HEK293 (cell line): ENCODE measurements at regions not wholly inside any gene's neighbourhood (a gene's known extent, or its start where the extent isn't known, plus 50 kb on each side); places are given as distances from the start of the nearest gene placed in this dataset.

Experiments
- BCL11B ChIP-seq: fragments of 450-650 bp; formaldehyde crosslinking; IDR thresholded peaks from 2 replicates; pipeline ENCODE4 v1.5.1; 2016; ENCODE audit warnings: low read depth, missing biosample characterization, missing genetic modification characterization
- CTCF ChIP-seq: fragments of 450-650 bp; formaldehyde crosslinking; IDR thresholded peaks from 2 replicates; pipeline ENCODE4 v1.5.1; 2016; ENCODE audit warnings: missing biosample characterization, missing genetic modification characterization
- SETDB1 ChIP-seq: IDR thresholded peaks from one replicate; pipeline ENCODE4 v1.6.1; 2017; ENCODE audit warnings: mild to moderate bottlenecking, low read length, moderate library complexity, mixed read lengths; ENCODE audit not compliant: insufficient read length
- YY1 ChIP-seq: fragments of 450-650 bp; formaldehyde crosslinking; IDR thresholded peaks from 2 replicates; pipeline ENCODE4 v1.5.1; 2018; ENCODE audit warnings: missing biosample characterization, missing genetic modification characterization
- ZNF214 ChIP-seq: fragments of 450-650 bp; formaldehyde crosslinking; IDR thresholded peaks from 2 replicates; pipeline ENCODE4 v1.5.1; 2017; ENCODE audit warnings: missing biosample characterization, mild to moderate bottlenecking, missing genetic modification characterization, borderline replicate concordance
- ZNF274 ChIP-seq, 2 experiments: fragments of 200-500 bp in 1 of 2; fragments of 450-650 bp in 1 of 2; sonication (Bioruptor generic) in 1 of 2; formaldehyde crosslinking in 1 of 2; IDR thresholded peaks; 2 replicates each; pipeline versions ENCODE4 v1.5.1 to v1.6.1; 2014 to 2016; ENCODE audit warnings: borderline replicate concordance in 1 of 2, inconsistent platforms in 1 of 2, low read length in 1 of 2, missing biosample characterization in 1 of 2, missing genetic modification characterization in 1 of 2
- ZNF416 ChIP-seq: fragments of 450-650 bp; formaldehyde crosslinking; IDR thresholded peaks from 2 replicates; pipeline ENCODE4 v1.5.1; 2016; ENCODE audit warnings: missing biosample characterization, missing genetic modification characterization
- ZNF501 ChIP-seq: fragments of 450-650 bp; formaldehyde crosslinking; IDR thresholded peaks from 2 replicates; pipeline ENCODE4 v1.5.1; 2016; ENCODE audit warnings: missing biosample characterization, missing genetic modification characterization

DNA sequence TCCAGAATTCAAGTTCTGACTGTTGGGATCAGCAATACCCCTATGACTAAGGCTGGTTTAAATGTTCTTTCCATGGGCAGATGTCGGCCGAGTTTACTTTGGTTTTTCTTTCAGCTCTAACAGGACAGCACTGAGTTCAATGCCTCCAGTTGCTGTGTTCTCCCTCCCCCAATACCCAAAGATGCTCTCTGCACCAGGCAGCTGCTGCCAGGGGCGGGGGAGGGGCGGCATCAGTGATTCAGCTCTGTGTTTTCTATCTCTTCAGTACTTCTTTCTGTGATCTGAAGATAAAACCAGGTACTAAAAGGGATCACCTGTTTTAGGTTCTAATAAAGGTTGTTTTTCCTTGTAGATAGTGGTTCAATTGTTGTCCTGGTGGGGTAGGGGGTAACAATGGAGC is 576.7 kb upstream of the POT1 start:
- TF ChIP-seq BCL11B (tag by site-specific recombination), result no peak
- no peak for TF ChIP-seq ZNF416 (tag by site-specific recombination)
- no peak for TF ChIP-seq ZNF501 (tag by site-specific recombination)
- TF ChIP-seq ZNF214 (tag by site-specific recombination), result no peak
- no peak for TF ChIP-seq SETDB1
- no peak for TF ChIP-seq YY1 (tag by site-specific recombination)
- TF ChIP-seq CTCF, result no peak
- no peak for TF ChIP-seq ZNF274 (IDR thresholded peaks at IDR 0.05; ENCODE audit: low read length)
- no peak for TF ChIP-seq ZNF274 (tag by site-specific recombination; IDR thresholded peaks at IDR 0.05; ENCODE audit: borderline replicate concordance)
